SHP77 (cell line): ENCODE measurements at regions not wholly inside any gene's neighbourhood (a gene's known extent, or its start where the extent isn't known, plus 50 kb on each side); places are given as distances from the start of the nearest gene placed in this dataset.
"Not testable (repeated sequence)": the region's sequence is repeated elsewhere in the genome, so short reads cannot be mapped to it uniquely, and the experiment has no call there.

Experiments used
- DNase-seq, 2 experiments: peaks; one replicate each; lab custom pipeline; 2025; lab: John Stamatoyannopoulos, UW

DNA sequence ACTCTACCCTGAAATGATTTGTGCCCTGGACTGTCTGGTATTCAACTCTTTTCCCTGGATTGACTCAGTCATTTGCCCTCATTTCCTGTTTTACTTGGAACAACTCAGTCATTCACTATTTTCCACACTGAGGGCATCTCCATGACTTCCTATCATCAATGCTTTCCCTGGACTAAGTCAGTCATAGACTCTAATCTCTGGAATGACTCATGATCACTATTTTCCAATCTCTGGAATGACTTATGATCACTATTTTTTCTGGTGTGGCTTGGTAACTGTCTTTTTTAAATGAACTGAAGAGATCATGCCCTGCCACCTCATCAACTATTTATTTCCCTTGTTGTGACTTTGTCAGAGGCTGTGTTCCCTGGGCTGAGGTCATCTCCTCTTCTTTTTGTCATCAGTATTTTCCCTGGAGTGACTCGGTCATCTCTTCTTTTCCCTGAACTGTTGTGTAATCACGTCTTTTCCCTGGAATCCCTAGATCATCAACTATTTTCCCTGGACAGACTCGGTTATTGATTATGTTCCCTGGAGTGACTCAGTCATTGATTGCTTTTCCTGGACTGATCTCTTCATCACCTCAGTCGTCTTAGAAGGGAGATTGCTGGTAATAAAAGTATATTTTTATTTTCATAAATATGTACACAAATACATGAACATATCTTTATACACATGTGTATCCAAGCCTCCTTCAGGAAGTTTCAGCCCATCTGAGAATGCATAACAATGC lies 327.1 kb upstream of the VCX start:
- DNase-seq = no peak

DNA sequence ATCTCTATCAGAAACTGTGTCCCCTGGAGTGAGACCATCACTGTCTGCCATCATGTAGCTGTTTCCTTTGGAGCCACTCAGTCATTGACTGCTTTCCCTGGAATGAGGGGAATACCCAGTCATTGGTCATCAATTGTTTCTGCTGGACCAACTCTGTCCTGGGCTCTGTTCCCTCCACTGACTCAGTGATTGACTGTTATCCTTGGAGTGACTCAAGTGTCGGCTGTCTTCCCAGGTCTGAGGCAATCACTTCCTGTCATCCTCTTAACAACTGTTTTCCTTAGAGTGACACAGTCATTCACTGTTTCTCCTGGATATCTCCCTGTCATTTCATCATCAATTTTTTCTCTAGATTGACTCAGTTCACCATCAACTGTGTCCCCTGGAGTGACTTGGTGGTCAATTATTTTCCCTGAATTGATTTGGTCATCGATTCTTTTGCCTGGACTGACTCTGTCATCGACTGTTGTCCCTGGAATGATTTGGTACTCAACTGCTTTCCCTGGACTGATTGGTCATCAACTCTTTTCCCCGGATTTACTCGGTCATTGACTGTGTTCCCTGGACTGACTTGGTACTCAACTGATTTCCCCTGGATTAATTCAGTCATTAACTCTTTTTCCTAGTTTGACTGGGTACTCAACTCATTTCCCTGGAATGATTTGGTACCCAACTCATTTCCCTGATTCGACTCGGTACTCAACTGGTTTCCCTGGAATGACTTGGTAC lies 327.9 kb upstream of the VCX start:
- DNase-seq = no peak

- no peak for DNase-seq
These were observed 330.1 kb upstream of the VCX start for GRCh38 chrX:7512845-7513244.

DNA sequence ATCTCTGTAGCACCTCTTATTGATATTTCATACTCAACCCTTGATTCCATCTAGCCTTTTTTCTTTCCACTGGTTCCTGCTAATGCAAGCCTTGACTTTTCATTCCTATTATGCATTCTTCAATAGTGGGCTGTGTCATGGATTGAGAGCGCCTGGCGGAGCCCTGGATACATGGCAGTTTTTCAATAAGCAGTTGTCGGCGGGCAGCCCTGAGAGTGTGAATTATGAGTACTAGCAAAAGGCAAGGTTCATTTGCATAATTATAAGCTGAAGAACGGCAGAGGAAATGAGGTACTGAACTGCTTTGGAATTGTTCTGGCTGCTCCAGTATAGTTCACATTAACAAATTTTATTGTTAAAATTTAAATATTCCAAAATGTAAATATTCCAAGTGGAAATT lies 339.7 kb upstream of the VCX start:
- DNase-seq = no peak

DNA sequence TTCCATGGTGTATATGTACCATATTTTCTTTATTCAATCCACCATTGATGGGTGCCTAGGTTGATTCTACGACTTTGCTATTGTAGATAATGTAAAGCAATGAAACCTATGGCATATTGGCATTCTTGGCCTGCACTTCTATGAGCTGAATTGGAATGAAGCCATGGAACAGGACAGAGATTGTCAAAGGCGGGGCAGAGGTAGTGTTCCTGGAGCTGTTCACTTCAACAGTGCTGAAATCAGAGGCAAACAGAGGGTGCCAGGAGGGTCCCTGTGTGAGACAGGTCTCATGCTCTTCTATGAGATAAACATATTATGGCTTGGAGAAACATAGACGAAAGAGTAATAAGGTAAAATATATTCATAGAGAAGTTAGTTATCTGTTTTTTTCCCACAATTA lies 342.6 kb upstream of the VCX start:
- no peak for DNase-seq

- DNase-seq = no peak
These were observed 338.6 kb upstream of the PUDP start for GRCh38 chrX:7486505-7486904.

GRCh38 chrX:7485061-7485460 lies 337.1 kb upstream of the PUDP start:
- no peak for DNase-seq

- DNase-seq = no peak
These were observed 332.8 kb upstream of the PUDP start for GRCh38 chrX:7480721-7481120.

- DNase-seq = no peak
These were observed 314.2 kb upstream of the PUDP start for GRCh38 chrX:7462110-7462509.

GRCh38 chrX:7461051-7461450 lies 313.1 kb upstream of the PUDP start:
- not testable (repeated sequence) for DNase-seq

GRCh38 chrX:7447801-7448499 lies 300.0 kb upstream of the PUDP start:
- DNase-seq = no peak

- no peak for DNase-seq
These were observed 298.9 kb upstream of the PUDP start for GRCh38 chrX:7446815-7447214.

- DNase-seq = no peak
These were observed 297.0 kb upstream of the PUDP start for GRCh38 chrX:7444967-7445366.

GRCh38 chrX:7441586-7441985 lies 293.6 kb upstream of the PUDP start:
- no peak for DNase-seq

DNA sequence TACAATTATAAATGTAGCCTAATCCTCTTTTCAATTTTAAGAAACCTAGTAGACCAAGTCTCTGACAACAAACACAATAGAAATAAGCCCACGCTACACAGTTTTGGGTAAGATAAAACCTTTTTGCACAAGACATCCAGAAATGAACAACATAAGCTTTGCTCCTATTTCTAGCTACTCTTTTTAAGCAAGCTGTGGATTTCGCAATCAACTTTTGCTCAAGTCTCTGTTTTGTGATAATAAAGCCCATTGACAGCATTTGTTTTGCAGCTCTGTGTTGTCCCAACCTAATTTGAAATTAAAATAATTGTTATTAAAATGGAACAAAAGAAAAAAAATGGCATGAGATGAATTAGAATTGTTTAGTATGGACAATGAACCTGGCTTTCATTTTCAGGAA lies 287.9 kb upstream of the PUDP start:
- no peak for DNase-seq

DNA sequence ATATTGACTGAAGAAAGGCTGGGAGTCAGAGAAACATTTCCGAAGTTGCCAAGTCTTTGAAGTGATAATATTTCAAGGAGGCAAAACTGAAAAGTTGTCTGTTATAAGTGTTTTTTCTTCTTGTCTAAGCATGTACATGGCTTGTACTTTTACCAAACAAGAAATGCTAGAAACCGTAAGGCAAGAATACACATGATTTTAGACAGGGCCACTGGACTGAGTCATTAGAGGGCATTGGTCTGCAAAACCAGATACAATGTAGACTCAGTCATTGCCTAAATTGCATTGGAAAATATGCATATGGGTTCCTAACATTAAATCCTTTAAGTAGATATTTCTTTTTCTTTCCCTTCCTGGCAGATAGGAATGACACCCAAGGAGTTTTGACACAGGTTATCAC lies 284.9 kb upstream of the PUDP start:
- DNase-seq = no peak

GRCh38 chrX:7420717-7421116 lies 272.8 kb upstream of the PUDP start:
- DNase-seq = no peak

DNA sequence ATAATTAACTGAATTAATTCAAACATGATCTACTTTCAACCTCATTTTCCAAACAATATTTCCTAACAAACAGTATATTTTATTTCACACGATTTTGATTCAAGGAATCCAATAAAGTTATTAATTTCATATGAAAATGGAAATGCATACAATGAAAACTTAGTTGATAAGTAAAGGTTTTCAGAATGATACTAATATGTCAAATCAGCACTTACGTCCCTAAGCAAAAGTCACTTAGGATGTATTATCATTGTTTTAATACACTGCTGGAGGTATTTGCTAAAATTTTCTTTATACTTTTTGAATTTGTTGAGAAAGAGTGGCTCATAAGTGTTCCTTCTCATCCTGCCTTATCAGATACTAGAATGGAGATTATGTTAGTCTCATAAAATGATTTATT lies 266.8 kb upstream of the PUDP start:
- DNase-seq = no peak

DNA sequence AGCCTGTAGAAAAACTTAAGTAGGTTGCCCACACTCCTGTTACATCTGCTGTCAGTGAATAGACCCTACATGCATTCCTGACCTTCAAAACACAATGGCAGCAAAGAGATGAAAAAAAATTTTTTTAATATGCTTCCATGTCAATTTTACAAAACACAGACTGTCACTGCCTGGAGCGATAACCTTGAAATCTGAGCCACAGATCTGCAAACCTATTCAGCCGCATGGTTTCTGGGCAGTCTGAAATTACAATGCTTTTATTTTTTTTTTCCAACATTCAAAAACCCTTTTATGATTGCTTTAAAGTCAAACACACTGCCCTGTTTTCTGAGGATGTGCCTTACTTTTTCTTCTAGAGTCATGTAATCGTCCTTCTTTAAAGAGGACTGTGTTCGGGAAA lies 264.9 kb upstream of the PUDP start:
- no peak for DNase-seq

- no peak for DNase-seq
These were observed 261.9 kb upstream of the PUDP start for GRCh38 chrX:7409866-7410265.

DNA sequence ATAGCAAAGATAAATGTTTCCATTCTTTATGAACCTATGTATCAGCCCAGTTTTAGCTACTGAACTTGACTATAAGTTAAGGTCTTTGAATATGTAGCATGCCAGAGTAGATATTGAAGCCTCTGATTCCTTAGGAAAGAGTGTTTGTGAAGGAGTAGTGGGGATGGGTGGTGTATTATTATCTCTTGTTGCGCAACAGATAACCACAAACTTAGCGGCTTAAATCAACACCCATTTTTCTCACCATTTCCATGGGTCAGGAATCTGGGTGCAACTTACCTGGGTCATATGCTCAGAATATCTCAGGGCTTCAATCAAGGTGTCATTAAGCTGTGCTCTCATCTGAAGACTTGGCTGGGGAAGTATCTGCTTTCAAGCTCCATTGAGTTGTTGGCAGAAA lies 251.4 kb upstream of the PUDP start:
- no peak for DNase-seq

DNA sequence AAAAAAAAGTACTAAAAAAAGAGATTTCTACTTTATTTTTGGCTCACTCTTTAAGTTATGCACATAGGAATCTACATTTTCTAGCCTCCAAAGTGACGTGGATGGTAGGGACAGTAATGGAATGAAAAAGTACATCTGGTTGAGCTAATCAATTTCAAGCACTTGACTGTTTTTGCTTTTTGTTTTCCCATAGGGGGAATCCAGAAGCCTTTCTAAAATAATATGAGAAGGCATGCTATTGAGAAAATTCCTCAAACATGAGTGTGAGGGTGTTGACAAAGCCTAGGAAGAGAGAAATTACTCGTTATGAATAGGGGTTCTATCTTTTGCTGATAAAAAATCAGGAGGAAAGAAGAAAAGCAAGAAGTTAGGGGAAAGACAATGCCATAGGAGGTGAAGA lies 242.5 kb upstream of the PUDP start:
- DNase-seq = no peak

GRCh38 chrX:7389576-7389975 lies 241.6 kb upstream of the PUDP start:
- no peak for DNase-seq
